HG03097 (cell line): ENCODE measurements at regions not wholly inside any gene's neighbourhood (a gene's known extent, or its start where the extent isn't known, plus 50 kb on each side); places are given as distances from the start of the nearest gene placed in this dataset.

ENCODE experiments used
- ATAC-seq: cut with Tn5 transposase; IDR thresholded peaks from one replicate; pipeline ENCODE4 v1.9.1; 2021; ENCODE audit not compliant: unreplicated experiment, low FRiP score

- ATAC-seq, result no peak
Observed at GRCh38 chr18:5091741-5092140, 105.3 kb downstream of the AKAIN1 start.

- ATAC-seq, result no peak
Observed at GRCh38 chr18:5075297-5075696, 121.8 kb downstream of the AKAIN1 start.

DNA sequence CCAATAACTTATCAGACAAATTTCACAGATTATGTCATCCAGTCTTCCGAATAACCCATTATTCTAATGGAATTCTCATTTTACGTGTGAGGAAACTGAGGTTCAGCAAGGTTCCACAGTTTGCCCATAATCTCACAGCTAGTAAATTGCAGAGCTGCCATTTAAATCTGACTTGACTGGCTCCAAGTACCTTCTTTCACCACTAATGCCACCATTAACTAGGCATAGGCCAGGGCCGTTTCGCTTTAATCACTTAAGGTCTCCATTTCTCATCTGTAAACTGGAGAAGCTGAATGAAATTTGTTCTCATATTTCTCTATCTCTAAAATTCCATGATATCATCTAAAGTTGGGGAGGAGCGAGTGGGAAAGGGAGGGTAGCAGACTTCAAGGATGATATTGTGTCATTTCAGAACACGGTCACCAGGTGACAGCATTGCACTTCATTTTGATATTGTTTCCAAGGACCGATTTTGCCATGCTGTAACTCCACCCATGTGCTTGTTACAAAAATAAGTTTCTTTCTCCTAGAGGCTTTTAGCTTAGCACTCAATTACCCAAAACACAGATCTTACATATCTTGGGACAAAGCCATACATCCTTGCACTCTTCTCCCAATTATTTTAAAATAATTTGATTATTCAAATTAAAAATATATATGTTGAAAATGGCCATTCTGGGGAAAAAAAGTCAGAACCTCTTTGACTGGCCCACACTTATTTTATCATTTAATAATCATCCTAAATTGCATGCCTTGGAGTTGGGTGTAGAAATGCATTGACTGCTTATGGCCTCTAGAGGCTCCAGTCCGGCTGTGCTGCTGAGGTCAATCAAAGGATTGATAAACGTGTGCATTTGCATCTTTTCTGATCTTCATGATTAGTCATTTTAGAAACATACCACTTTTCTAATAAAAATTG, 123.8 kb downstream of the AKAIN1 start:
- peak; percentile 52 for ATAC-seq

GRCh38 chr18:5068851-5069250, 128.2 kb downstream of the AKAIN1 start:
- no peak for ATAC-seq

- no peak for ATAC-seq
Observed at GRCh38 chr18:5066380-5066977, 130.6 kb downstream of the AKAIN1 start.

- ATAC-seq, result no peak
Observed at GRCh38 chr18:5065615-5066014, 131.4 kb downstream of the AKAIN1 start.

DNA sequence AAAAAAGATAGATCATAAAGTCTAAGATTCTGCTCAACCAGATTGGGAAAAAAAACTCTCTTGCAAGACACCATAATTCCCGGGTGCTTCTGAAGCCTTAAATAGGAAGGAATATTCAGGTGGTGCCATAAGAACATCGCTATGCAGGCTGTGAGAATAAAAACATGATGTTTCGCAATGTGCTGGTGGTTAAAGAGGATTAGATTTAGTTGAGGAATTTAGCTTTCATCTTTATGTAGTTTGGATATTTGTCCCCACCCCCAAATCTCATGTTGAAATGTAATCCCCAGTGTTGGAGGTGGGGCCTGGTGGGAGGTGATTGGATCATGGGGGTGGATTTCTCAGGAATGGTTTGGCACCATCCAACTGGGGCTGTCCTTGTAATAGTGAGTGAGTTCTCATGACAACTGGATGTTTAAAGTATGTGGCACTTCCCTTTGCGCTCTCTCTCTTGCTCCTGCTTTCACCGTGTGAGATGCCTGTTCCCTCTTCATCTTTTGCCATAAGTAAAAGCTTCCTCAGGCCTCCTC, 132.2 kb downstream of the AKAIN1 start:
- no peak for ATAC-seq

DNA sequence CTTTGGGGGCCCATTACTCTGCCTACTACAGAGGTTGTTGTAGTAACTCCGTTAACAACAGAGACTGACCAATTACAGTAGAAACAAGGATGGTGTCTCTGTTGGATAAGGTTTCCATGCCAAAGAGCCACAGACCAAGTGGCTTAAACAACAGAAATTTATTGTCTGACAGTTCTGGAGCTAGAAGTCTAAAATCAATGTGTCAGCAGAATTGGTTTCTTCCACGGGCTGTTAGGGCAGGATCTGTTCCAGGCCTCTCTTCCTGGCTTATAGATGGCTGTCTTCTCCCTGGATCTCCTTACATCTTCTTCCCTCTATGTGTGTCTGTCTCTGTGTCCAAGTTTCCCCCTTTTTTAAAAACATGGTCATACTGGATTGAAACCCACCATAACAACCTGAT, 135.3 kb downstream of the AKAIN1 start:
- no peak for ATAC-seq

- no peak for ATAC-seq
Observed at GRCh38 chr18:5060543-5060942, 136.5 kb downstream of the AKAIN1 start.

- no peak for ATAC-seq
Observed at GRCh38 chr18:5059696-5060032, 137.4 kb downstream of the AKAIN1 start.

GRCh38 chr18:5058768-5059695, 138.0 kb downstream of the AKAIN1 start:
- peak; percentile 70 for ATAC-seq

DNA sequence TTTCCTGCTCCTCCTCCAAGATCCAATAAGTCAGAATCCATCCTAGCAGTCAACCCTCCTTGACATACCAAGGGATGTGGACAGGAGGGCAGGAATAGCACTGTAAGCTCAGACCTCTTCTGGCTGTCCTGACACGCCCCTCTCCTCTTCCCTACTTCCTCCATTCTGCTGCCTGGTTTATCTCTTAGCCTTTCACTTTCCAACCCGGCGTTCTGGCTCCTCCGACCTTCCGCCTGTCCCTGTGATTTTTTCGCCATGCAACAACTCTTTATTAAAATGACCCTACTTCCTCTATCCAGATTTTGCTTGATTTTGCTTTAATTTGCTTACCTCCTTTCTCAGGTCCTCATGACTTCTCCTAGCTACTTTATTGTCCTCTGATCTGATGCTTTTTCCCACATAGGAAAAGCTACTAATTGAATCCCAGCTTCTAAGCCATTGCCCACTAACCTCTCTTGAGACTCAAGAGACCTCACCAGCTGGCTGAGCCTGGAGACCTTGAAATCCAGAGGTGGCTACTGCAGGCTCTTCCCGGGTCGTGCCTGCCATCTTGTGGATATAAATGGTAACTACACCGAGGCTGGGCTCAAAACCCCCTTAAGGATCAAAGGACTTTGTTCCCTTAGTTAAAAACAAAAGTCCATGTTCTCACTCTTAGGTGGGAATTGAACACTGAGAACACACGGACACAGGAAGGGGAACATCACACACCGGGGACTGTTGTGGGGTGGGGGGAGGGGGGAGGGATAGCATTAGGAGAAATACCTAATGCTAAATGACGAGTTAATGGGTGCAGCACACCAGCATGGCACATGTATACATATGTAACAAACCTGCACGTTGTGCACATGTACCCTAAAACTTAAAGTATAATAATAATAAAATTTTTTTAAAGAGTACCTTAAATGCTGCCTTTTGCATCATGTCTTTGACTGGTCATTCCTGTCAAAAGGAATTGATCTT, 139.4 kb downstream of the AKAIN1 start:
- no peak for ATAC-seq

DNA sequence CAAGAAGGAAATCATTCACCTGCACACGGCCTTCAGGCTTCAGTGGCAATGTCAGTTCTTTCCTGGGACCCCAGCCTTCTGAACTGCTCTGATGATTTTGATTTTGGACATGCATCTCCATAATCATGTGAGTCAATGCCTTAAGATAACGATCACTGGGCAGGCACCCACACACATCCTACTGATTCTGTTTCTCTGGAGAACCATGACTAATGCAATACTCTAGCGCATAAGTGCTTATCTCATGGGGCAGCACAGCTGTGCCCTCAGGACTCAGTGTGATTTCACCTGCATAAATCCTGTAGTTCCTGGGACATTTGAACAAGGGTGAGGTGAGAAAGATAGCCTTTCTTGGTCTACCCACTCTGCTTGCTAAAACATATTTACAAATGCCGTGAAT, 144.6 kb downstream of the AKAIN1 start:
- ATAC-seq, result no peak

- no peak for ATAC-seq
Observed at GRCh38 chr18:5051207-5051606, 145.8 kb downstream of the AKAIN1 start.

DNA sequence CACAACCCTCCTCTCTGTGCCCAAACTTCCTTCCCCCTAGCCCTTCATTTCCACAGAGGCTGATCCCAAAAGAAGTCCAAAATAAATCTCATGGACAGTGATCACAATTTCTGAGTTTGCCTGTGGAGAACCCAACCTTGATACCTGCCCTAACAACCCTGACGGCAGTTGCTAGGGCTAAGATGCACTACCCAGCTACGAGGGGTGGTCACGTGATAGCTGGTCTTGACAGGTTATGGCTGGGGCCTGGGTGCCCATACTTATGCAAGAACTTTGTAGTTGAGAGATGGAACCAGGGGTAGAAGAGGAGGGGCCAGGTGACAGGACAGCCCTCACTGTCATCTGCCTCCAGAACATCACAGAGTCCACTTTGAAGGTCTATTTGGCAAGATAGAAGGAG, 147.9 kb downstream of the AKAIN1 start:
- no peak for ATAC-seq

DNA sequence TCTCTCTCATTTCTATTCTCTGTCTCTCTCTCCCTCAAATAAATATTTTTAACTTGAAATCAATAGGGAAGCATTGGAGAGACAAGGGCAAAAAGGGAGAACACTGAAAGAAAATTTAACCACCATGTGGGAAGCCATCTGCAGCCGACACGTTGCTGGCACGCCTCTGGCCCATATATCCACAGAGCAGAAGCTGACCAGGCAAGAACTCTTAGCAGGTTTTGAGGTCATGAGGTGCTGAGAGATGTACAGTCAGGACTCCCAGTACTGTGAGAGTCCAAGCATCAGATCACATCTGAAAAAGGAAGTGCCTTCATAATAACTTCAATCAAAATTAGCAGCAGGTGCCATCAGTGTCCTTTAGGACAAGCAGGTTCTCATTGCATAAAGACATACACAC, 156.6 kb downstream of the AKAIN1 start:
- ATAC-seq, result no peak

DNA sequence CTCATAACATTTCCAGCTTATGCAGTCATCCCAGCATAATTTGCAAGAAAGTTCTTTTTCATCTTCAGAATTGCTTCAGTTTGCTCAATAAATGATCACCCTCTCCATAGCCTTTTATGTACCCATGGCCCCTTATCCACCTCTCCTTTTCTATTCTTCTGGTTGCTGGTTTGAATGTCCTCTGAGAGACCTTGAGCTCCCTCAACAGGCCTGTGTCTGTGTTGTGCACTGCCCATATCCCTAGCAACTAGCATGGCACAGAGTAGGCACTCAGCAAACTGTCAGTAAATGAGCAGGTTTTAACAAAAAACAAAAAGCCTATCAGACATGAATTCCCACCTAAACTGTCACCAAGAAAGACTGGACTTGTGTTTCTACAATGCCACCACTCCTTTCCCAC, 160.5 kb downstream of the AKAIN1 start:
- no peak for ATAC-seq

DNA sequence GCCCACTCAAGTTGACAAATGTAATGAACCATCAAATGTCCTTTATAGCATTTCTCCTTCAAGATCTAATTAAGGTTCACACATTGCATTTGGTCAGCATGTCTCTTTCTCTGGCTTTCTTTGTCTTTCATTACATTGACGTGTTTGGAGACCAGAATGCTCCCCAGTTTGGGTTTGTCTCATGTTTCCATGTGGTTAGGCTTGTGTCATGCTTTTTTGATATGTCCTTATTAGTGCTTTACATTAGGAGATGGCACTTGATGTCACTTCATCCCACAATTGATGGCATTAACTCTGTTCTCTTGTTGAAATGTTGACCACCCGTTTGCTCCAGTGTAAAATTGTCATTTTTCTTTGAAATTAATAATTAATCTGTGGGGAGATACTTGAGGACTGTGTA, 165.8 kb downstream of the AKAIN1 start:
- ATAC-seq, result no peak

- no peak for ATAC-seq
Observed at GRCh38 chr18:5030636-5031035, 166.4 kb downstream of the AKAIN1 start.

DNA sequence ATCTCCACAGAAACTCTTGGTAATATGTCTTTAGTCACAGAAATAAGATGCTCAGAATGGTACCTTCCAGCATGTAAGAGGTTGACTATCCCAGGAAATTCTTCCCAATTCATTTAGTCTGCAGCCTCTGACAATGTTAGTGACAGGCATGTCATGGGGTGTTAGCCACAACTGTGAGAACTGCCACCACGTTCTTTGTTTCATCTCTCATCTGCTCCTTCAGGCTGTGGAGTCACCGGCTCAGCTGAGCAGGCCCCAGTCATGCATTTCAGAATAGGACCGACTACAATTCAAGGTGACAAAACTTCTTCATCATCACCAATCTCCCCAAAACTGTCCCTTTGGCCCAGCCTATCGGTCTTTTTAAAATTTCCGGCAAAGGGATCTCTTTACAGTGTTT, 167.5 kb downstream of the AKAIN1 start:
- no peak for ATAC-seq
